Activated T-helper 2 cell treated with anti-CD3 and anti-CD28 coated beads, Interferon-gamma antibody, Interleukin-2, Interleukin-4, amounts not matched to agents 10 μg/mL and 5 μg/mL and 100 μg/mL, durations not matched to agents 14 hours and 24 hours and 36 hours (primary cell): ENCODE measurements at regions not wholly inside any gene's neighbourhood (a gene's known extent, or its start where the extent isn't known, plus 50 kb on each side); places are given as distances from the start of the nearest gene placed in this dataset.
"Not testable (repeated sequence)": the region's sequence is repeated elsewhere in the genome, so short reads cannot be mapped to it uniquely, and the experiment has no call there.

ENCODE experiments used
- DNase-seq: peaks from one replicate; pipeline ENCODE4 v3.0.0; 2021; ENCODE audit warnings: low spot score
- H3K27ac Mint-ChIP-seq: one replicate; pipeline ENCODE4 v1.8.0; 2021; ENCODE audit warnings: mixed read lengths
- H3K27me3 Mint-ChIP-seq: one replicate; pipeline ENCODE4 v1.8.0; 2021; ENCODE audit warnings: low read depth, mixed read lengths
- H3K36me3 Mint-ChIP-seq: one replicate; pipeline ENCODE4 v1.8.0; 2021; ENCODE audit warnings: low read depth, mixed read lengths
- H3K4me1 Mint-ChIP-seq: one replicate; pipeline ENCODE4 v1.8.0; 2021; ENCODE audit warnings: low read depth, mixed read lengths
- H3K4me3 Mint-ChIP-seq: one replicate; pipeline ENCODE4 v1.8.0; 2021; ENCODE audit warnings: low read depth, mild to moderate bottlenecking, moderate library complexity, mixed read lengths
- H3K9me3 Mint-ChIP-seq: one replicate; pipeline ENCODE4 v1.8.0; 2021; ENCODE audit warnings: mixed read lengths
- intact Hi-C: fragments of 100-400 bp; cut with micrococcal nuclease; formaldehyde crosslinking; loops from one replicate; pipeline ENCODE4 v1.15.1; 2023

- intact Hi-C loops: no loop called here
- H3K4me3 Mint-ChIP-seq: no peak overlapping the region
- DNase-seq: no peak
- no peaks in the 10 kb centered on the region for H3K36me3 Mint-ChIP-seq
- no peaks in the 10 kb centered on the region for H3K9me3 Mint-ChIP-seq
- H3K4me1 Mint-ChIP-seq: no peaks in the 10 kb centered on the region
- no peaks in the 10 kb centered on the region for H3K27me3 Mint-ChIP-seq
- no peak overlapping the region for H3K27ac Mint-ChIP-seq
Measured at GRCh38 chr3:169029674-169030285, 633.7 kb downstream of the MECOM start.

DNA sequence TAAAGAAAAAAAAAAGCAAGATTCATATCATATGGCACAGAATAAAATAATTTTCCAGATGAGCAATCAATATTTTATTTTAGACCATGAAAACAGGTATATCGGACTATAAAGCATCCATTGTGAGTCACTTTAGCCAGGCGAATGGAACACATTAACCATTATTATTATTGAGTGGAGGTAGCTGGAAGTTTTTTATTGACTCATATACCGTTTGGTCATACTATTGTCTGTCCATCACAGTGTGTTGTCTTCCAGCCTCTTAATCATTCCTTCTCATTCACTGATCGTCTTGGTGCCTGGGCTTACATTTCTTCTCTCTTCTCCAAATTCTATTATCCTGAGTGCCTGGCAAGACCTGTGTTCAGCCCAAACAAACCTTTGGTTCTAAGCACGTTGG lies 634.8 kb downstream of the MECOM start:
- Mint-ChIP-seq H3K4me1 (no peaks in the 10 kb centered on the region), H3K4me3 (no peak overlapping the region), H3K27ac (no peak overlapping the region), H3K36me3 (no peaks in the 10 kb centered on the region), H3K9me3 (no peaks in the 10 kb centered on the region), H3K27me3 (no peaks in the 10 kb centered on the region)
- no peak for DNase-seq
- intact Hi-C loops: no loop called here

DNA sequence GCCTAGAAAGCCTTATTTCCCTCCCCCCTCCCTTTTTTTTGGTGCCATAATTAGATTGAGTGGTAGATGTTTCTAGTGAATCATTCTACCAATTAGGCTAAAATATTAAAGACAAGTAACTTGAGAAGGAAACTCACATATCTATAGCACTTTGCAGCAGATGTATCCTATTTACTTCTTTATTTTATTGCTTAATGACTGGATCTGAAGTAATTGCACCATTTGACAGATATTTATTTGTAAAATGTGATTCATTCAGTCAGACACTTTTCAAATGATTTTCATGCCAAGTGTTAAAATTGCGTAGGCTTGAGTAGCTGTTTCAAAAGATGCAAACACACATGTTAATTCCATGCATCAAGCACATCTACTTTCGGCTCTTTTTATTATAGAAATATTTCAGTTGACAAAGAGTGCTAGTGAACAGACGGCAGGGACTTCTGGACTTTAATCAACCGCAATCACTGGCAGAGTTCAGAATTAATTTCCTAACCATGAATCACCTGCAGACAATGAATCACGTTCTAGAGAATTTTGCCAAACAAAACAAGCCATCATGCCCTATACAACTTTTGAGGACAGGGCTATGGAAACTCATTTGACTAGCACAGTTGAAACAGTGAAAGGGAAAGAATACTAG lies 636.8 kb downstream of the MECOM start:
- H3K27ac Mint-ChIP-seq: no peak overlapping the region
- no peaks in the 10 kb centered on the region for H3K36me3 Mint-ChIP-seq
- no peaks in the 10 kb centered on the region for H3K9me3 Mint-ChIP-seq
- intact Hi-C loops: no loop called here
- H3K27me3 Mint-ChIP-seq: no peaks in the 10 kb centered on the region
- DNase-seq: no peak
- H3K4me3 Mint-ChIP-seq: no peak overlapping the region
- H3K4me1 Mint-ChIP-seq: no peaks in the 10 kb centered on the region

- Mint-ChIP-seq H3K9me3 (no peaks in the 10 kb centered on the region), H3K4me1 (no peaks in the 10 kb centered on the region), H3K4me3 (no peak overlapping the region), H3K36me3 (no peaks in the 10 kb centered on the region), H3K27me3 (no peaks in the 10 kb centered on the region), H3K27ac (no peak overlapping the region)
- intact Hi-C loops: no loop called here
- no peak for DNase-seq
Measured at GRCh38 chr3:169022457-169022856, 641.1 kb downstream of the MECOM start.

DNA sequence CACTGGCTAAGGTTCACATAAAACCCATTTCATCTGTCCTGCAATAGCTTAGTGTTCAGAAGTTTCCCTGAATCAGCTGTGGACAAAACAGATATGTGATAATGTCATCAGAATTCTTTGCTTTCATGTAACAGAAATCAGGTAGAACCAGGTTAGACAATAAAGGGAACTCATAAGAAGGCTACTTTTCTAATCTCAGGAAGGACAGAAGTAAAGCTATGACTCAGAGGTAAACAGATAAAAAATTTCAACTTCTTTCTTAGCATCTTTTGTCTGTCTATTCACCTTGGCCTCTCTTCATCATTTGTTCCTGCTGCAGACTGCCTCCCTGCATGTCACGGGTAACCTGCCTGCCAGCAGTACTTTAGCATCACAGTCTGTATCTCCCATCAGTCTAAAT lies 643.1 kb downstream of the MECOM start:
- Mint-ChIP-seq H3K27me3 (no peaks in the 10 kb centered on the region), H3K27ac (no peak overlapping the region), H3K36me3 (no peaks in the 10 kb centered on the region), H3K4me1 (no peaks in the 10 kb centered on the region), H3K9me3 (no peaks in the 10 kb centered on the region), H3K4me3 (no peak overlapping the region)
- intact Hi-C loops: no loop called here
- DNase-seq: no peak

DNA sequence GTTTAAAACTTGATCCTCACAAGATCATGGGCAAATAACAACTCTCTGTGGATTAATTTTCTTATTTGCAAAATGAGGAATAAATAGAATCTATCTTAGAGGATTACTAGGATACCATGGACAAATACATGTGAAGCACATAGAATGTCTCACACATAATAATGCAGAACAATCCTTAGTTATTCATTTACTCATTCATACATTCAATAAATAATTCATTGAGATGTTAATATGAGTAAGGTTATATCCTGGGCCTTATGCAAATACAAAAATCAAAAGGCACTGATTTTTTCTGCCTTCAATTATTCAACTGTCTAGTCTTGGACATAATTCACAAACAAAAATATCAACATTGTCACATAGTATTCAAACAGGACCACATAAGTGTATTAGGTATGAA lies 654.1 kb downstream of the MECOM start:
- no peaks in the 10 kb centered on the region for H3K36me3 Mint-ChIP-seq
- no peak for DNase-seq
- no peaks in the 10 kb centered on the region for H3K4me1 Mint-ChIP-seq
- no peaks in the 10 kb centered on the region for H3K9me3 Mint-ChIP-seq
- intact Hi-C loops: no loop called here
- no peaks in the 10 kb centered on the region for H3K27me3 Mint-ChIP-seq
- H3K27ac Mint-ChIP-seq: no peak overlapping the region
- H3K4me3 Mint-ChIP-seq: no peak overlapping the region

DNA sequence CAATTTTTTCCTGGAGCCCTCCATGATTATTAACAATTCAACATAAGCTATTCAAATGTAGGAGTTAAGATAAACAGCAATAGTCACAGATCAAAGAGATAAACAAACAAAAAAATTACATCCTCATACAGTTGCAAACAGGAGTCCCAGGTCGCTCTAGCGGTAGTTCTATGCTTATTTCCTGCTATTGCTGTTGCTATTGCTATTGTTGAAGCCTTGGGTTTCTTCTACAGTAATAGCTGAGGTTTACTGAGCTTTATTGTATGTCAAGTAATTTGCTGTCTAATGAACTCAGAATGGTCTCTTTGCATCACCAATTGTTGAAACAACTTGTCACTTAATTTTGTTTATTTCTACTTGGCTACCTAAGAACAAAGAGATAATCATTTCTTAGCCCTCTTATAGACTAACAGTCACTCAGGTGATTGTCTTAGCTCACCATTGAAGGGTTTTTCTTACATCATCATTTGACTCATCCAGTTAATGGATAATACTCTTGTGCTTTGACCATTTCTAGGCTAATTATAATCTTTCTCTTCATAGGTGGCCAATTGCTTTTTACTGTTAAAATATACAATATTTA lies 654.6 kb downstream of the MECOM start:
- no peak overlapping the region for H3K4me3 Mint-ChIP-seq
- H3K27ac Mint-ChIP-seq: no peak overlapping the region
- no peak for DNase-seq
- no peaks in the 10 kb centered on the region for H3K36me3 Mint-ChIP-seq
- no peaks in the 10 kb centered on the region for H3K9me3 Mint-ChIP-seq
- H3K4me1 Mint-ChIP-seq: no peaks in the 10 kb centered on the region
- intact Hi-C loops: no loop called here
- H3K27me3 Mint-ChIP-seq: no peaks in the 10 kb centered on the region

DNA sequence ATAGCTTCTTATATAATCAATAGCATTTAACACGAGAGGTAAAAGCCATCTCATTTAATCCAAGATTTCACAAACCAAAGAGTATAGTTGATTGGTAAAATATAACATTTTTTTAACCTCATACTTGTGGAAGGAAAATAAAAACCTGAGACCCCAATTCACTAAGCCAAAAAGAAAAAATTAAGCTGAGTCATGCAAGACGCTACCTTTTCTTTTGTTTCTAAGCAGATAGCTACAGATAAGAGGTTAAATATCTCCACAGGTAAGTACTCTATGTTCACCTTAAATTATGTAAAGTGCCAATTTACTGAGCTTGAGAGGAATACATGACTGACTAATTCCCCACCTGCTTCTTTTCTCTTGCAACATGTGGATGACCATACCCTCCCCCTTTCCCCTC lies 656.4 kb downstream of the MECOM start:
- no peak overlapping the region for H3K27ac Mint-ChIP-seq
- no peaks in the 10 kb centered on the region for H3K4me1 Mint-ChIP-seq
- intact Hi-C loops: no loop called here
- DNase-seq: no peak
- H3K27me3 Mint-ChIP-seq: no peaks in the 10 kb centered on the region
- no peak overlapping the region for H3K4me3 Mint-ChIP-seq
- H3K36me3 Mint-ChIP-seq: no peaks in the 10 kb centered on the region
- H3K9me3 Mint-ChIP-seq: no peaks in the 10 kb centered on the region

- not testable (repeated sequence) for H3K4me3 Mint-ChIP-seq
Measured at GRCh38 chr3:169006398-169006797, 657.1 kb downstream of the MECOM start.

DNA sequence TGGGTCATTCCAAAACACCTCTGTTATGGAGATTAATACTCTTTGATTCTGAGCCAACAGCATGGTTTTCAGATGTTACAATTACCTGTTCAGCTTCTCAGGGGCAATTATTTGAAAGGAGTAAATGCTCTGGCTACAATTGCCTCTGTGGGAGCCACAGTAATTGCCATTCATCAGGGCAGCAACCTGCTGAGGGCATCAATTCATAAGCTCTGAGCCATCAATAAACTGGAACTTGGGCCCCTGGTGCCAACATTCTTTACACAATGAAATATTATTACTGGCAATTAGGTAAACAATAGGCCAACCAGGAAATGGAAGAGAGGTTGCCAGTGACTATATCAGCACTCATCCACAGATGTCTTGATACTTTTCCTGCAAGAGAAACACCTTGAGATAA lies 660.8 kb downstream of the MECOM start:
- H3K4me1 Mint-ChIP-seq: no peaks in the 10 kb centered on the region
- H3K9me3 Mint-ChIP-seq: no peaks in the 10 kb centered on the region
- no peaks in the 10 kb centered on the region for H3K27me3 Mint-ChIP-seq
- no peaks in the 10 kb centered on the region for H3K36me3 Mint-ChIP-seq
- DNase-seq: no peak
- intact Hi-C loops: no loop called here
- no peak overlapping the region for H3K4me3 Mint-ChIP-seq
- H3K27ac Mint-ChIP-seq: no peak overlapping the region

More at GRCh38 chr3:169006398-169006797, 657.1 kb downstream of the MECOM start:
- H3K27ac Mint-ChIP-seq, H3K4me1 Mint-ChIP-seq, DNase-seq, H3K27me3 Mint-ChIP-seq, H3K36me3 Mint-ChIP-seq, intact Hi-C loops, H3K9me3 Mint-ChIP-seq: not testable (repeated sequence)

DNA sequence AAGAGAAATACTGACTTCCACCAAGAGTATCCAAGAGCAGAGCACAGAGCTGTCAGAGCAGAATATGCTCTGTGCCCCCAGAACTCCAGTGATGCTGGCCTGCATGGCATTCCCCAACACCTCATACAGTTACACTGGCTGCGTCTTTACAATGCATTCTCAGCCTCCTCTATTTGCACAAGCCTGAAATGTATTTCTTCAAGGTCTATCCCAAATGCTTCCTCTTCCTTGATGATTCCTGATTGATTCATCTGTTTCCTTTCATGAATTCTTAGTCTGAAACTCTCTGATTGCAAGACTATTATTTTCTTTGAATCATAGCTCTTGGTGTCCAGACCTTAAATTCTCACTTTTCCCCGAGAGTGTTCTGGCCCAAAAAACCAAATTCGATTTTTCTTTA lies 664.7 kb downstream of the MECOM start:
- H3K27ac Mint-ChIP-seq: no peak overlapping the region
- no peak for DNase-seq
- no peaks in the 10 kb centered on the region for H3K4me1 Mint-ChIP-seq
- H3K27me3 Mint-ChIP-seq: no peaks in the 10 kb centered on the region
- H3K4me3 Mint-ChIP-seq: no peak overlapping the region
- H3K36me3 Mint-ChIP-seq: no peaks in the 10 kb centered on the region
- H3K9me3 Mint-ChIP-seq: no peaks in the 10 kb centered on the region
- intact Hi-C loops: no loop called here

DNA sequence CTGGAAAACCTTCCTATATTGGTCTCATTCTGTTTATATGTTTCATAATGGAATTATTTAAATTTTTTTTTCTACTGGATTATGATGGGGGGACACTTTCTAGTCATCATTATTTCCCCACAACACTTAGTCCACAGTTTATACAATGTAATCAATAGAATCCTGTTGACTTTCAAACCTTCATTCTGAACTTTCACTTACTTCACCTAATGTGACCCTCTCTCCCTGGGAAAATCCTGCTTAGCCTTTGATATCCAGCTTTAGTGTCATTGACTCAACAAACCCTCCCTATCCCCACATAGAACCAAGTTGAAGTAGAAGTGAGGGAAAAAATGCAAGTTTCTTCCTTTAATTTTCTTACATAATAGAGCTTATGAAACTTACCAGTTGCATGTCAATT lies 666.0 kb downstream of the MECOM start:
- DNase-seq: no peak
- no peaks in the 10 kb centered on the region for H3K9me3 Mint-ChIP-seq
- no peak overlapping the region for H3K27ac Mint-ChIP-seq
- no peaks in the 10 kb centered on the region for H3K36me3 Mint-ChIP-seq
- H3K4me3 Mint-ChIP-seq: no peak overlapping the region
- intact Hi-C loops: no loop called here
- no peaks in the 10 kb centered on the region for H3K4me1 Mint-ChIP-seq
- no peaks in the 10 kb centered on the region for H3K27me3 Mint-ChIP-seq

DNA sequence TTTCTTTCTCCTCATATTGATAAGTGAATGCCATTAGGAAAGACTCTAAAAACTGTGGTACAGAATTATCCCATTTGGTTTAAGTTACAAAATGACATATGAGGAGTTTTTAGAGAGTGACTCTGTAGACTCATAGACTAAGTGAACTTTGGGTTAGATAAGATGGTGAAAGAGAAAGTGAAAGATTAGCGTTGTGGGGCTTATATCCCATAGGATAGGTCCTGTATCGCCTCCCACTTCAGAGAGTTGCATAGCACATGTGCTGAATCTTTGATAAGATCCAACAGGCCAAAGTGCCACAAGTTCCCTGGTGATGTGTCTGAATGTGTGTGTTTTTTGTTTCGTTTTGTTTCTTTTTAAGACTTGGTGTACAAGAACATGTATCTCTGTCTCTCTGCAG lies 666.9 kb downstream of the MECOM start:
- Mint-ChIP-seq H3K27ac (no peak overlapping the region), H3K36me3 (no peaks in the 10 kb centered on the region), H3K4me3 (no peak overlapping the region), H3K4me1 (no peaks in the 10 kb centered on the region), H3K9me3 (no peaks in the 10 kb centered on the region), H3K27me3 (no peaks in the 10 kb centered on the region)
- intact Hi-C loops: no loop called here
- DNase-seq: no peak
